CD4-positive, alpha-beta T cell treated with Interleukin-2 at 100 ng/mL for 4 hours (primary cell): ENCODE measurements at regions not wholly inside any gene's neighbourhood (a gene's known extent, or its start where the extent isn't known, plus 50 kb on each side); places are given as distances from the start of the nearest gene placed in this dataset.
"Not testable (repeated sequence)": the region's sequence is repeated elsewhere in the genome, so short reads cannot be mapped to it uniquely, and the experiment has no call there.

ENCODE experiments used
- DNase-seq: peaks from one replicate; pipeline ENCODE4 v3.0.0-alpha.2; 2020; ENCODE audit warnings: low spot score

DNA sequence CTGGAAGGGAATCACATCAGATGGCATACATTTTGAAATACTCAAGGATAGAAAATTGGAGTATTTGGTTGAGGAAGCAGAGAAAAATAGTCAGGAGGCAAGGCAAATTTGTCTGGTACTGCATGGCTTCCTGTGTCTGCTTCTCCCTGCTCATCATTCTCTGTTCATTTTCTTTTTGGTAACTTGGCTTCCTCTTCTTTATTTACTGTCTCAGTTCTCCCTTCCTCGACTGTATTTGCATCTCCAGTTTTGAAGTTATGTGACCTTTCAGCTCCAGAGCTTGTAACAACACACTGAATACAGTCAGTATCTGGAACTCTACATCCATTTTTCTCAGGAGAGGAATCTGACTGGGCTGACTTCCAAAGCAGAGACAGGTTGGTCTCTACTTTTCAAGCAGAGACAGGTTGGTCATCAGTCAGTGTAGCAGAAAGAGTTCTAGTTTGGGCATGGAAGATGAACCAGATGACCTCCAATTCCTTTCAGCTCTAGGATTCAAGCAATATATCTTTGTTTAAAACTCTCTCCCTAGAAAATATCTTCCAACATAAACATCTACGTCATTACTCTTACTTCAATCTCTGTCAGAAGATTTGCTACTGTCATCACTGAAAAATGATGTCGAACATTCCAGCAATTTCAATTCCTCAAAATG lies 571.2 kb downstream of the ADGRL2 start:
- no peak for DNase-seq

DNA sequence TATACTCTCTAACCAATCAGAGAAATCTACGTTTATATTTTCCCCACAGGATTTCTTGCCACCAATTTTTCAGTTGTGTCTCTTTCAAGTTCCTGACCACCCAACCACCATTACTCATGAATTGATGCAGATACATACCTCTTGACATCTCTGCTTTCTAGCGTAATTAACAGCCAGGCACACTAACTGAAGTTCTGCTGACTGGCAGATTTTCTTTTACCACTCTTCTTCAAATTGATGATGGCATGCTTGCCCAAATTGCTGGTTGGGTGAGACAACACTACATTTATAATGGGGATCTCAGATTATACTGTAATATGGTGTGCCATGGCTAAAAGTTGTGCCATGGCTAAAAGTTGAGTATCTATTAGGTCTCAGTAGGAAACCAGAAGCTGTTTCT lies 566.7 kb downstream of the ADGRL2 start:
- DNase-seq, result no peak

DNA sequence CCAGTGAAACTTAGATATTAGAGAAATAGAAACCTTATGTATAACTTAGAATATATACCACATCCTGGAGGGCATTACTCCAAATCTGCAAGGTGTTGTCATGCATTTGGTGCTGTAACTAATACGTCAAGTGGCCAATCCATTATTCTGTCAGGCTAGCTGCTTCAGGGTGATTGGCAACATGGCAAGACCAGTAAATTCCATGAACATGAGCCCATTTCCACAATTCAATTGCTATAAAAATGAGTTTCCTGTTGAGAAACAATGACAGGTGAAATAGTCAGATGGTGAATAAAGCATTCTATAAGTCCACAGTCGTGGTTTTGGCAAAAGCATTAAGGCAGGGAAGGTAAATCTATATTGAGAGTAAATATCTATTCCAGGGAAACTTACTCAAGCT lies 566.0 kb downstream of the ADGRL2 start:
- no peak for DNase-seq

DNA sequence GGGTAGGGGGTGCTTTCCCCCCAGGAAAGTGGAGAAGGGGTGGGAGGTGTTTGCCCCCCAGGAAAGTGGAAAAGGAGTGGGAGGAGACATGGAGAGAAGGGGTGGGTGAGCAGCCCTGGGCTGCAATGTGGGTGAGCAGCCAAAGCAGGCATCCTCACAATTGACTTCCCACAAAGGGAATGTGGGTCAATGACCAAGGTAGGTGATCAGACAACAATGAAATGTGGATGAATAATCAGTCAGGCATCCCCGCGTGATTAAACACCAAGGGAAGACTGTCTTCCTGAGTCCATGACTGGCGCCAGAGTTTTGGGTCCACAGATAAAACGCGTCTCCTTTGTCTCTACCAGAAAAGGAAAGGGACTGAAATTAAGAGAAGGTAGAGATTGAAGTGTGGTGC lies 558.8 kb downstream of the ADGRL2 start:
- DNase-seq, result not testable (repeated sequence)

DNA sequence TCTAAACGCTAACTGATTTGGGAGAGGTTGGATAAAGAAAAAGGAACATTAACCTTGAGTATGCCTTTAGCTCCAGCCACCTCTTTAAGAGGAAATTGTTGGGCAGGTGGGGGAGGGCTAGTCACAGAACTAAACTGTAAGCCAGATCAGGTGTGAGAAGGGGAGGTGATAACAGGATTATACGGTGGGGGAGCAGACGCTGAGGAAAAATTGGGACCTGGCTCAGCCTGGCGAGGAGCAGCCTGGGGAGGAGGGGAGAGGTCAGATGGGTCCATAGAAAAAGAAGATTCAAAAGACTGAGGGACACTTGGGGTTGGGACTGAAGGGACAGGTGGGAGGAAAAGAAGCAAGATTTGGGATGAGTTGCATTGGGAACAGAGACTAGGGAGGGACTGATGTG lies 558.0 kb downstream of the ADGRL2 start:
- DNase-seq, result not testable (repeated sequence)

DNA sequence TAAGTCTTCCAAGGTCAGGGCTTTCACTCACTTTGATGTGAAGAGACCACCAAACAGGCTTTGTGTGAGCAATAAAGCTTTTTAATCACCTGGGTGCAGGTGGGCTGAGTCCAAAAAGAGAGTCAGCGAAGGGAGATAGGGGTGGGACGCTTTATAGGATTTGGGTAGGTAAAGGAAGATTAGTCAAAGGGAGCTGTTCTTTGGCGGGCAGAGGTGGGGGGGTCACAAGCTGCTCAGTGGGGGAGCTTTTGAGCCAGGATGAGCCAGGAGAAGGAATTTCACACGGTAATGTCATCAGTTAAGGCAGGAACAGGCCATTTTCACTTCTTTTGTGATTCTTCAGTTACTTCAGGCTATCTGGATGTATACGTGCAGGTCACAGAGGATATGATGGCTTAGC lies 553.8 kb downstream of the ADGRL2 start:
- not testable (repeated sequence) for DNase-seq

DNA sequence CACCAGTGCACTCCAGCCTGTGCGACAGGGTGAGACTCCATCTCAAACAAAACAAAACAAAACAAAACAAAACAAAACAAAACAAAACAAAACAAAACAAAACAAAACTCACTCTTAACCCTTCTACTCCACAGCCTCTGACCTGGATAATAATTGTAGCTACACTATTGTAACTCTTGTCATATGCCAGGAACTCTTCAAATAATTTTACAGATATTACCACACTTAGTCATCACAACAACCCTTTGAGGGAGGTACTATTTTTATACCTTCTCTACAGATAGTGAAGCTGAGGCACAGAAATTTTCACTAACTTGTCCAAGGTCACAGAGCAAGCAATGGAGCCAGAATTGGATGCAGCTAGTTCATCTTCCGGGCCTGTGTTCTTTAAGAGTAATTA lies 547.8 kb downstream of the ADGRL2 start:
- DNase-seq, result no peak

DNA sequence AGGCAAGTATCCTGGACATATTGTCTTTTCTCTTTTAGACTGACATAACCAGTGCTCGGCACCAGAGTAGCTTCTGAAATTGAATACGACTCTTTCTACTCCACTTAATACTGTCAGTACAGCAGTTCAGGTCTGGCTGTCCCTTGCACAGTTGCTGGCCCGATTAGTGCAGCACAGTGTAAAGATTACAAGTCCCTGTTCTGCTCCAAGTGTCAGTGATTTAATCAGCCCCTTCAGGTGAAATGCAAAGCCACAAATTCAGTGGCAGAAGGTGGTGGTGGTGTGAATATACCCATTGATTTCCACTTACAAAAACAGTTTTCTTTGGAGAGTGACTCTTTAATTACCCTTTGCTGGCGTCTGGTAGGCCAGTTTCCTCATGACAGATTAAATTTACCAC lies 545.4 kb downstream of the ADGRL2 start:
- no peak for DNase-seq

DNA sequence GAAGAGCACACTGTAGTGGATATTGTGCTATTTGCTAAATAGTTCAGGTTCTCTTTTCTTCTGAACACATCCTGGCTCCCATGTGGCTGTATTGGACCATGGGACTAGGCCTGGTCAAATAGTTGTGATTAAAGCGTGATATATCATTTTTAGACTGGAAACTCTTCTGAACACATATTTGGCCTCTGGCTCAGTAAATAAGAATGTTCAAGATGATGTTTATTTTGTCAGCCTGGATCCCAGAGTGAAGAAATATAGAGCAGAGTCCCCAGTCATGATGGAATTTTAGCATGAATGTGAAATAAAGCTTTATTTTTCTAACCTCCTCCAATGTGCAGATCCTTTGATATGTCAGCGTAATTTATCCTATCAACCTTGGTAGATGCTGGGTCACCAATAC lies 542.6 kb downstream of the ADGRL2 start:
- no peak for DNase-seq

DNA sequence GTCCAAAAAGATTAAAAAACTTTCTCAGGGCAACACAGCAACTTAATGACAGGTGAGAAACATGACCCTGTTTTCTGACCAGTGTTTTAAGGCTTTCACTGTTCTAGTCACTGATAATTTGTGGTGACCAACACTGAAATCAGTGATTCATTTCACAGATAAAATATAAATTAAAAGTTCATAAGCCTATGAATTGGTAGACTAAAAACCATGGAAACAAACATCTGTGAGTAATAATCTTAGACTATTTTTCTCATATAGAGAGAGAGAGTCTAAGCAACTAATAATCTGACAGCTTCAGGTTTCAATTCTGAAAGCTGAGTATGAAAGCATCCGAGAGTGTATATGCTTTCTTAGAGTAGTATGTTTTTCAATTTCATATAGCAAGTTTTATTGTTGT lies 536.9 kb downstream of the ADGRL2 start:
- DNase-seq, result no peak

DNA sequence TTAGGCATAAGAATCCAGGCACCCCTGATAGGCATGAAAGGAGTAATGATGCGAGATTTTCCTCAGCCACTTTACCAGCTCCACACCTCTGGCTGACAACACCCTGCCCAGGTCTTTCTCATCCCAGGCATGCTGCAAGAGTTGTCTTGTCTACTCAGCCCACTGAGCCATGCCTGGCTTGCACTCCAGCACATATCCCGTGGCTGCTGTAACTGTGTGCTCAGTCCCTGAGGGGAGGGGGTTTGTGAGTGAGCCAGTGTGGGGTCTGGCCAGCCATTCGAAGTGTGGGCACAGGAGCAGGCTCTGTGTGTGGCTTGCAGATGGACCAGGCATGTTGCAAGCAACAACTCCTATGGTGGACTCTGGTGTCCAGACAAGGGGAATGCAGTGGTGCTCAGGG lies 529.6 kb downstream of the ADGRL2 start:
- no peak for DNase-seq

DNA sequence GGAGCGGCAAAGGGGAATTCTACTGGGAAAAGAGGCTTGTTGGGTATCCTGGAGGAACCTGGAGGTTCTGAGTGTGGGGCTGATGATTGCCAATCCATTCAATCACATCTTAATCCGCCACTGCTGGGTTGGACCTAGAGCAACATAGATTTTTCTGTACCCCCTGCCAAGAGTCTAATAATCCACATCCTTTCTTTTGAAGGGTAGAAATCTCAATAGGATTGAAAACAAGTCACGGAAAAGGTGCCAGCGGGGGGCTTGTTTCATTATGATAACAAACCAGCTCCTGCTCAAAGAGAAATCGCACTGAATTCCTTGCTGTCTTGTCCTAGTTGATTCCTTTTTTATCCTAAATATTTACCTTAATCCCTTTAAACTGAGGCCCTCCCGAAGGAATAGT lies 528.5 kb downstream of the ADGRL2 start:
- DNase-seq, result no peak

DNA sequence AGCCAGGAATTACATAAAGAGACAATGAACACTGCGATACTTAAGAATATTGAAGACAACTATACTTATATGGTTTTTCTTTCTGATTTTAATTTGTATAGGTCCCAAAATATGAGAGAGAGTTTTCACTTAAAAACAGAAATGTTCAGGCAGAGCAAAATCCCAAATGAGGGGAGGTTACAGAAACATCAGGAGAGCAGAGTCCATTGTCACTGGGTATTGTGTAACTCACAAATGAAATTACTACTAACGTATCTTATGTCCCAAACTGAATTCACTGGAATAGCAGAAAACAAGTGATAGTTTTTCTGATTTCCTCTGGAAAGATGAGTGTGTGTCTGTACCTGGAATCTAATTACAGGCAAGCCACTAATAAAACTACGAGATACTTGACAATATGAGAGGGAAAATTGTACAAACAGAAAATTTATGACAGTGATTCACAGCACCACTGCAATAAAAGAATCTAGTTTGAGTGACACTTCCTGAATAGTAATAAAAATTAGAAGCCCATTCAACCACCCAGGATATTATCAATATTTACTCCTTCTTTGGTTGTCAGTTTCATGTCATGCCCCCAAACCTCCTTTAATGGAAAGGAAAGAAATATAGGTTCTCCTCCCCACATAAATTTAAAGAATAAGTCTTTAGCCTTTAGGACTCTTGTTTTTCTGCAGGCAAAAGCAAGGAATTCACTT lies 522.6 kb downstream of the ADGRL2 start:
- no peak for DNase-seq

DNA sequence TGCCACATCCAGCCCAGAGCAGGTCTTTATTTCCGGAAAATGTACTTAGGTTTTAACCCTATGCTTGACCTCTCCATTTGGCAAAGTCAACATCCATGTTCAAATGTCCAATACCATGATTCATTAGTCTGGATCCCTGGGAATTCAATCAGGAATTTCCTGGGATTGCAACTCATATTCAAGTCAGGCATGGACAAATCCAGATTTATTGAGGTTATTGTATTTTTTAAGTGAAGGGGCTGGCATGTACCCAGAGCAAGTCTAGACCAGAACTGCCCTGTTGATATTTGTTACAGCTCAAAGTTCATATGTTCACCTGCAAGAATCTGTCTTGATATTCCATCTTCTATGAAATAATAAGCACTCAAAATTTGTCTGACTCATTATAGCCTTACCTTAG lies 521.1 kb downstream of the ADGRL2 start:
- DNase-seq, result no peak

DNA sequence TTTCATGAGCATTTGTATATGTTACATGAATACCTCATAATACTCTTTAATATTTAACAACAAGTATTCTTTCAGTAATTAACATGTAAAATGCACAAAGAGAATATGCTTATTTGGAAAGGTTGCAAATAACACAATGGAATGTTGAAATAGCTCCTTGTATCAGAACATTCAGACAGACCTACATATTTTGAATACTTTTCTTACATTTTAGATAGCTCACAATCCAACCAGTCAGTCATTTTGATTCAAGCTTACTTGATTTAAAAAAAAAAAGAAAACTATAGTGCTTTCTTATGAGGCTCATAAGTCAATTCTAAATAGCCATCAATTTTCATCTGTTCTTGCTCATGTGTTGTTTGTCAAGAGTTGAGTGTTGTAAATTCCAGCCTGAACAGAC lies 518.8 kb downstream of the ADGRL2 start:
- DNase-seq, result no peak

DNA sequence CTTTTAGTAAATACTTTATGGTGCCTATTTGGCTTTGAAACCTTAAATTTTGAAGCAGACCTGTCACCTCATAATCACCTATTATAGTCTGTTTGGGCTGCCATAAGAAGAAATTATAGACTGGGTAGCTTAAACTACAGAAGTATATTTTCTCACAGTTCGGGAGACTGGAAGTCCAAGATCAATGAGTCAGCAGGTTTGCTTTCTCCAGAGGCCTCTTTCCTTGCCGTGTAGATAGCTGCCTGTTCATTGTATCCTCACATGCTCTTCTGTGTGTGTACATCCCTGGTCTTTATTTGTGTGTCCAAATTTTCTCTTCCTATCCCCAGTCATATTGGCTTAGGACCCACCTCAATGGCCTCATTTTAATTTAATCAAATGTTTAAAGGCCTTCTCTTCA lies 518.2 kb downstream of the ADGRL2 start:
- DNase-seq, result no peak

DNA sequence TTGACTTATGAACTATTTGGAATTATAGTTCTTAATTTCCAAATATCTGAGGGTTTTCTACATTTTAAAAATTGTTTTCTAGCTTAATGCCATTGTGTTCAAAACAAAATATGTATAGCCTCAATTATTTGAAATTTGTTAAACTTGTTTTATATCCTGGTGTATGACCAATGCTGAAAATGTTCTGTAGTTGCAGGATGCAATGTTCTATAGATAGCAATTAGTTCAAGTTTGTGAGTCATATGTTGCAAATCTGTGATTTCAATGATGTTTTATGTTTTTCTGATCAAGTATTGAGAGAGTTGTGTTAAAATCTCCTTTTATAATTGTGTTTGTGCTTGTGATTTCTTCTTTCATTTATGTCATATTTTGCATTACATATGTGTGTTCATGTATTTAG lies 517.5 kb downstream of the ADGRL2 start:
- no peak for DNase-seq

DNA sequence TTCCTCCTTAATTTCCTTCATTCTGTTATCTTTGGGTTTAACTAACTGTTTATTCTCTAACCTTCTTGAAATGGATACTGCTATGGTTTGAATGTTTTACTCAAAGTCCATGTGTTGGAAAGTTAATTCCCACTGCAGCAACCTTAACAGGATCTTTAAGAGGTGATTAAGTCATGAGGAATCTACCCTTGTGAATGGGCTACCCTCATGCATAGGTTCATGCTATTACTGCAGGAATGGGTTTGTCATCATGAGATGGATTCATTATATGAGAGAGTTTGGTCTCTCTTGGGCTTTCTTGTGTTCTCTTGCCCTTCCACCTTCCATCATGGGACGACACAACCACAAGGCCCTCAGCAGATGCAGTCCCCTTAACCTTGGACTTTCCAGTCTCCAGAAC lies 516.9 kb downstream of the ADGRL2 start:
- no peak for DNase-seq

DNA sequence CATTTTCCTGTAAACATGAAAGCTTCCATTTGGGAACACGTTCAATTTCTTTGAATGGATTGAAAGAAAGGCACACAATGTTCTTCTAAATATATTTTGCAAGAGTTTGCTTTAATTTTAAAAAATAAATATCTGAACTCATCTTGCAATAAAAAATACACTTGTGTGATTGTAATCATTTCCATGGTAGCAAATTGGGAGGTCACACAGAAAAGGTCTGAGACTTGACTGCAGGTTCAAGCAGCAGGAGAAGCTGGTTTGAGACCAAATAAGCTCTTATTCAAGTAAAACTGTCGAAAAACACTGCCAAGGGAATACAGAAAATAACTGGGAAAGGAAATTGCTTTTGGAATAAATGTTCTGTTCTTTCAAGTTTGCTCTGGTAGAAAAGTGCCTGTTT lies 498.9 kb downstream of the ADGRL2 start:
- no peak for DNase-seq

DNA sequence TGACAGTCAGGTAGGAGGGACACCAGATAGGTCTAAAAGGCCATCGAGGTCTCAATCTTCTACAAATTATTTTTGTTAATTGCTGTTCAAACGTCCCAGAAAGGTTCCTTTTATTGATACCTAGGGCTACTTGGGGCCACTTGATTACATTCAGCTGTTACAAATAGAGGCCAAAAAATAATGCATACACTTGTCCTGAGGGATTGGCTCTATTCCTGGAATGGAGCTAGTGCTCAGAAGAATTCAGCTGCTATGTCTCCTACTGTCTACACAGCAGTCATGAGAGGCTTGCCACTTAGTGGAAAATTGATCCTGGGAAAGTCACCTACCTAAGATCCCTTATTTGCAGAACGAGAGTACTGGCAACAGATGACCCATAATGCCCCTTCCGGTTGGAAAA lies 498.3 kb downstream of the ADGRL2 start:
- DNase-seq, result no peak

DNA sequence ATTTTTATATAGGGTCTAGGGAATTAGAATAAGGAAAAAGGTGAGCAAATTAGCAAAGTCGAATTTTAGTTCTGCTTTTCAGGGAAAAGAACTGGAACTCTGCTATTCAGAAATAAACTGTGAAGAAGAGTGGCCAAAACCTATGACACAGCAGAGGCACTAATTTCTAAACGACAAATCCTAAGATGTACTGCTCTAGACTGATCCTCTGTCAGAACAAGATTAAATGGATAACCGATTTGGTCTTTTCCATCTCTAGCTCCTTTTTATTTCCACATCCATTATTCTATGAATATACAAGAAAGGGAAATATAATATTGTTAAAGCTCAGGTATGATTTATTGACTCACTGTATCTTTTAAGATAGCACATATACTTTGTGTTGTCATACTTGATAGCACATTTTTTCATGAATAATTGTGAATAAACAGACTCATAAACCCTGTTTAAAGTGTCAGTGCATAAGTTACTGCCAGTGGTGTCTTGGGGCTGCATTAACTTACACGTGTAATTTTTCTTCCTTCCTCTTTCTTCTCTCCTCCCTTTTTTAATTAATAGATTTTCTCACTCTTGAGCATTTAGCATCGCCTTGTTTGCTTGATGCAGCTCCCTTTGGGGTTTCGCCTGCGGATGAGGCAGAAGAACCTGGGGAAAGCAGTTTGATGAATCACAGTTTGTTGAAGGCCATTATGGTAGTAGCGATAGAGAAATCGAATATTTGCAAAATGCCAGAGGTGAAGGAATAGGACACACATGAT lies 496.6 kb downstream of the ADGRL2 start:
- DNase-seq, result no peak

DNA sequence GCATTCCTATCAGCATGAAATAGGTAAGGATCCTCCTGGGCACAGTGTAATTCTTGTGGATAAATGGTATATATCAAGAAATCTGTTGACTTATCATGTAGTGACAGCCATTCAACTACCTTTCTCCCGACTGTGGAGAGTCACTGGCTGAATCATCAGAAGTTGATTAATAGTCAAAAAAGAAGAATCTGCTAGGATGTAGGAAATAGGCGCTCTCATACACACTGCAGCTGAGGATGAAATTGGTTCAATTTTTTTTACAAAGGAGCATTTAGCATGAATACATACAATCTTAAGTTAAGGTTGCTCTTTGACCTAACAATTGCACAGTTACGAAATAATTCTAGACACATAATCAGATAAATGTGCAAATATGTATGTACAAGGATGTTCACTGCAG lies 486.8 kb downstream of the ADGRL2 start:
- DNase-seq, result no peak

DNA sequence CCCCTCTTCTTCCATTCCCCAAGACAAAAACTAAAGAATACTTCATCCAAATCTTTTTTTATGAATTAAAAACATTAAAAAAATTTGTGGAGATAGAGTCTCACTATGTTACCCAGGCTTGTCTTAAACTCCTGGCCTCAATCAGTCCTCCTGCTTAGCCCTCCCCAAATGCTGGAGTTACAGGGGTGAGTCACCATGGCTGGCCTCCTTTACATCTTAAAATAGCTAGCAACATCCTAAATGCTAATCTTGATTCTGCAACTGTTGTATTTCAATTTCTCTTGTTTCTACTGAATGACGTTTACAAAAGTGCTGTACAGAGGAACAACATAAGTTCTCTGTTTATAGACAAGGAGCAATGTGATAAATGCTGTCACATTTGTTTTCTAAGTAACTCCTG lies 483.5 kb downstream of the ADGRL2 start:
- no peak for DNase-seq
